Transverse colon (tissue), 4 donors: ENCODE measurements at regions not wholly inside any gene's neighbourhood (a gene's known extent, or its start where the extent isn't known, plus 50 kb on each side); places are given as distances from the start of the nearest gene placed in this dataset.

Experiments
- CTCF ChIP-seq, 5 experiments: fragments of 200-600 bp in 3 of 5; fragments of 450-650 bp in 2 of 5; sonication (generic) in 3 of 5; IDR thresholded peaks; 1 replicate in 2 of 5; 2 replicates in 3 of 5; pipeline ENCODE4 v1.5.1; 2016 to 2017; ENCODE audit warnings: antibody characterized with exemption in 5 of 5, inconsistent platforms in 3 of 5, mild to moderate bottlenecking in 2 of 5, moderate library complexity in 1 of 5
- EP300 ChIP-seq: sonication (generic); formaldehyde crosslinking; IDR thresholded peaks from one replicate; pipeline ENCODE4 v1.6.1; 2017; ENCODE audit warnings: antibody characterized with exemption, low read depth
- POLR2A ChIP-seq: fragments of 450-650 bp; IDR thresholded peaks from one replicate; pipeline ENCODE4 v1.6.1; 2016; ENCODE audit warnings: antibody characterized with exemption, mild to moderate bottlenecking, moderate library complexity
- POLR2AphosphoS5 ChIP-seq, 3 donors: sonication (generic); formaldehyde crosslinking; IDR thresholded peaks; one replicate each; pipeline ENCODE4 v1.6.1; 2016; ENCODE audit warnings: antibody characterized with exemption in 3 of 3

- TF ChIP-seq POLR2AphosphoS5 (IDR thresholded peaks at IDR 0.05): no peak
- TF ChIP-seq POLR2A: no peak
- no peak for TF ChIP-seq CTCF (IDR thresholded peaks at IDR 0.05)
- TF ChIP-seq EP300: no peak
These were observed 144.5 kb upstream of the FBXO33 start for GRCh38 chr14:39576736-39577135.
